HFF-Myc (cell line): ENCODE measurements at regions not wholly inside any gene's neighbourhood (a gene's known extent, or its start where the extent isn't known, plus 50 kb on each side); places are given as distances from the start of the nearest gene placed in this dataset.

ENCODE experiments used
- DNase-seq: peaks from one replicate; pipeline ENCODE4 v3.0.0-alpha.2; 2011; ENCODE audit warnings: low read depth; ENCODE audit errors: extremely low read depth
- H3K4me3 ChIP-seq: replicated peaks from 2 replicates; pipeline ENCODE4 v1.5.1; 2011; ENCODE audit warnings: low read depth, mild to moderate bottlenecking, control low read depth, low read length
- TF ChIP-seq, protein P1 (sequence below): IDR thresholded peaks from 2 replicates; pipeline ENCODE4 v1.5.1; 2012; ENCODE audit warnings: mild to moderate bottlenecking, low read depth, low read length, control low read depth; ENCODE audit errors: missing control alignments

DNA sequence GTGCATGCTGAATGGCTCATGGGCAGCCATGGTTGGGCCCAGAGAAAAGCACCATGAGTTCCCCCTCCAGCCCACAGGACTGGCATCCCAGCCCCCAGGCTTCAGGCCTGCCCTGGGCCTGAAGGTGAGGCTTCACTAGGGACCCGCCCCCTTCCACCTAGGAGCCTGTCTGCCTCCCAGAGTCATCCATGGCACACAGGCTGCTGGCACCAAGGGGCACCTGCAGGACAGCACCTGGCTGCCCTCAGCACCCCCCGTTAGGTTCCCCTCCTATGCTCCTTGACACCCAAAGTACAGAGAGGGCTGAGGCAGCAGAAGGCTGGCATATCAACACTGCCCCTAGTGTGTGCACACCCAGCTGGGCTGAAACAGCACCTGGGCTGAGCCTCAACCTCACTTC, 566.7 kb upstream of the PCDH7 start:
- no peak for DNase-seq
- TF ChIP-seq, protein P1, sequence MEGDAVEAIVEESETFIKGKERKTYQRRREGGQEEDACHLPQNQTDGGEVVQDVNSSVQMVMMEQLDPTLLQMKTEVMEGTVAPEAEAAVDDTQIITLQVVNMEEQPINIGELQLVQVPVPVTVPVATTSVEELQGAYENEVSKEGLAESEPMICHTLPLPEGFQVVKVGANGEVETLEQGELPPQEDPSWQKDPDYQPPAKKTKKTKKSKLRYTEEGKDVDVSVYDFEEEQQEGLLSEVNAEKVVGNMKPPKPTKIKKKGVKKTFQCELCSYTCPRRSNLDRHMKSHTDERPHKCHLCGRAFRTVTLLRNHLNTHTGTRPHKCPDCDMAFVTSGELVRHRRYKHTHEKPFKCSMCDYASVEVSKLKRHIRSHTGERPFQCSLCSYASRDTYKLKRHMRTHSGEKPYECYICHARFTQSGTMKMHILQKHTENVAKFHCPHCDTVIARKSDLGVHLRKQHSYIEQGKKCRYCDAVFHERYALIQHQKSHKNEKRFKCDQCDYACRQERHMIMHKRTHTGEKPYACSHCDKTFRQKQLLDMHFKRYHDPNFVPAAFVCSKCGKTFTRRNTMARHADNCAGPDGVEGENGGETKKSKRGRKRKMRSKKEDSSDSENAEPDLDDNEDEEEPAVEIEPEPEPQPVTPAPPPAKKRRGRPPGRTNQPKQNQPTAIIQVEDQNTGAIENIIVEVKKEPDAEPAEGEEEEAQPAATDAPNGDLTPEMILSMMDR, result no peak

DNA sequence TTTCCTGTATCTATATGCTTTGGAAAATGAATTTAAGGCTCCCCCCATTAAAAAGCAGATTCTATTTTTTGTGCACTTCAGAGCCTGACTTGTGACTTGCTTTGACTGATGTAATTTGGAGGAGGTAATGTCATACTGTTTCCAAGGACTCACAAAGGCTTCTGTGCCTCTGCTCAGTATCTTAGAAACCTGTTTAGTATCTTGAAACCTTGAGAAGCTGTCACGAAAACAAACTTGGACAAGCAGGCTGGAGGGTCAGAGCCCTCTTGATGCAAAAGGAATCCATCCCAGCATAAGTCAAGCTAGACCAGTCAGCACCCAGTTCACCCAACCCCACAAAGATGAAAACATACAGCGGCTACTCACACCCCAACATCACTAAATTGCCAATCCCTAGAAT, 560.0 kb upstream of the PCDH7 start:
- H3K4me3 ChIP-seq, result no peak overlapping the region
- TF ChIP-seq, protein P1, result no peak
- no peak for DNase-seq

More for the DNA sequence above, 566.7 kb upstream of the PCDH7 start:
- H3K4me3 ChIP-seq, result no peak overlapping the region

DNA sequence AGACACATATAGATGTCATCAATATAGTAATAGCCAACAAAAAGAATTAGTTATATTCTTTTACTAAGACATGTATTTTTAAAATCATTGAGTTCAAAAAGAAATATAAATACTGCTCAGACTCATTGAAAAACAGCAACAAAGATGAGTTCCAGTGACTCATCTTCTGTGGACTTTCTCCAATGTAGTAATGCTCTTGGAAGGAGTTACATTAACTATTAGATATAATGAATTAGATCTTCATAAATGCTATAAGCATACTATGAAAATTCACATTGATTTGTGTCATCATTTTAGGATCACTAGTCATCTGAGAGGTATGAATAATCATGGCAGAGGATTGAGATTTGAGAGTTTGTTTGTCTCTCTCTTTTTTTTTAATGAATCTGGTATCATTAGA, 547.8 kb upstream of the PCDH7 start:
- no peak for DNase-seq
- TF ChIP-seq, protein P1, result no peak

DNA sequence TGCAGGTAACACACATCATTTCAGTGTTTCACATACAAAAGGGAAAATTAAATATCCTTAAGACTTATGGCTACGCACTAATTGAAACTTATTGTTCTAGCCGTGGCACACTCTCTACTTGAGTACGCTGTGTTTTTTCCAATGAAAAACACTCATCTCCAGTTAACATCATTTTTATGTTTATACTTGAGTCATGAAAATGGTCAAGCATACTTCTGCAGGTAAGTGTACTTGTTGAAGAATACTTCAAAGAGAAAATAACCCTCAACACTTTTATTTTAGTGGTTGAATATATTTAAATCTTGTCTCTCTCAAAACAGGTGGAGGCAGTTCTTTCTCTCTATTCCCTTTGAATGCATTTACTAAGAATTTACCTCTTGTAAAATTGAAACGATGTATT, 538.7 kb upstream of the PCDH7 start:
- DNase-seq, result no peak
- TF ChIP-seq, protein P1, result no peak
- no peak overlapping the region for H3K4me3 ChIP-seq

More for the DNA sequence above, 547.8 kb upstream of the PCDH7 start:
- H3K4me3 ChIP-seq, result no peak overlapping the region

DNA sequence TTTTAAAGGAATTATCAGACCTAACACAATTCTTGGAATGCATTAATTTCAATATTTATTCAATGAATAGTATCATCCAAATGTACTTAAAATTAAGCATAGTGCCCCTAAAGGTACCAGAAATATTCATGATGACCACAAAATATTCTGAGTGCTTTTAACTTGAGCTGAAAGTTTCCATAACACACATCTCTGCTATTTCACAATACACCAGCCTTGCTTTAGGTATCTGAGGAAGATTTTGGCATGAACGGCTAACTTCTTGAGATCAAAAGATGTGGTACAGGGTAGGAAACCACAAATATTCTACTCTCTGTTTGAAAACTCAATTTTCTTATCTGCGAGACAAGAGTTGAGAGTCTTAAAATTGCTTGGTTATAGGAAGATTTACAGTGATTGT, 538.3 kb upstream of the PCDH7 start:
- no peak for DNase-seq
- TF ChIP-seq, protein P1, result no peak
- no peak overlapping the region for H3K4me3 ChIP-seq

DNA sequence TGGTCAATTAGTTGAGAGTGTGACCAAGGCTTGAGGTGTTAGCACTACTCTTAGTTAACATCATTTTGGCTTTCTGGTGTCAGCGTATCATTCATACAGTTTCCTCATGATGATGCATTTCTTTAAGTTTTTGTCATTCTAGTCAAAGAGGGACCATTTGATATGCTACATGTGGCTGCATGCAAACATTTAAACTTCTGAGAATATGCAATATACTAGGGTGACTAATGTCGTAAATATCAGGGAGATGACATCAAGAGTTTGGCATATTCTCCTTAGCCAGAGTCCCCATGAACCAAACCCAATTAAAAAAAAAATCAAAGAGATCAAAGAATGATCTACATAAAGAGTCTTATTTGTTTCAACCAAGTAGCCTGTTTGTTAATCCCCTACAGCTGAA, 537.4 kb upstream of the PCDH7 start:
- no peak overlapping the region for H3K4me3 ChIP-seq
- no peak for DNase-seq
- TF ChIP-seq, protein P1, result no peak

DNA sequence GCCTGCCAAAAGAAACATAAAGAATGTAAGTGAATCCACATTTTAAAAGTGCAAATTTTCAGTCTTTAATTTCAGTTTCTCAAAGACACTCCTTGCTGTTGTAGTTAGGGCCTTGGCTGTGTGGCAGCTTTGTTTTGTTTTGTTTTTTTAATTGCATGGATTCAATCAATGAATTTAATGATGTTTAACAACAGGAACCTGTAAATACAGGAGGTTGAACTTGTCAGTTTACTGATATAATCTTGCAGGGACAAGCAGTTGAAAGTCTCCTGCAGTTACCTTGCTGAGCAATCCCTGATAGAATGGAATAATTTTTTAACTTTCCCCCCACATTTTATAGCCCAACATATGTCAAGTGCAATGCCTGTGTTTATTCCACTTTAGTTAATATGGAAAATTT, 528.3 kb upstream of the PCDH7 start:
- no peak for DNase-seq
- TF ChIP-seq, protein P1, result no peak
- H3K4me3 ChIP-seq, result no peak overlapping the region
